NB4 (cell line): ENCODE measurements at regions not wholly inside any gene's neighbourhood (a gene's known extent, or its start where the extent isn't known, plus 50 kb on each side); places are given as distances from the start of the nearest gene placed in this dataset.
"Not testable (repeated sequence)": the region's sequence is repeated elsewhere in the genome, so short reads cannot be mapped to it uniquely, and the experiment has no call there.

Experiments
- DNase-seq: peaks from one replicate; pipeline ENCODE4 v3.0.0; 2010; ENCODE audit warnings: low read depth
- H3K4me3 ChIP-seq: one replicate; pipeline ENCODE4 v1.5.1; 2011; ENCODE audit warnings: mild to moderate bottlenecking, low read depth, low read length, moderate library complexity
- MYC ChIP-seq: IDR thresholded peaks from 2 replicates; pipeline ENCODE4 v1.6.1; 2011; ENCODE audit warnings: low read depth, low read length
- POLR2A ChIP-seq: IDR thresholded peaks from 2 replicates; pipeline ENCODE4 v1.6.1; 2011; ENCODE audit warnings: mild to moderate bottlenecking; ENCODE audit not compliant: insufficient read length; ENCODE audit errors: extremely low read depth
- TF ChIP-seq, protein P1 (sequence below): IDR thresholded peaks from 2 replicates; pipeline ENCODE4 v1.6.1; 2011; ENCODE audit warnings: low read depth, low read length
- TF ChIP-seq, protein P2 (sequence below): IDR thresholded peaks from one replicate; pipeline ENCODE4 v1.5.1; 2012; ENCODE audit warnings: low read depth, low read length

DNA sequence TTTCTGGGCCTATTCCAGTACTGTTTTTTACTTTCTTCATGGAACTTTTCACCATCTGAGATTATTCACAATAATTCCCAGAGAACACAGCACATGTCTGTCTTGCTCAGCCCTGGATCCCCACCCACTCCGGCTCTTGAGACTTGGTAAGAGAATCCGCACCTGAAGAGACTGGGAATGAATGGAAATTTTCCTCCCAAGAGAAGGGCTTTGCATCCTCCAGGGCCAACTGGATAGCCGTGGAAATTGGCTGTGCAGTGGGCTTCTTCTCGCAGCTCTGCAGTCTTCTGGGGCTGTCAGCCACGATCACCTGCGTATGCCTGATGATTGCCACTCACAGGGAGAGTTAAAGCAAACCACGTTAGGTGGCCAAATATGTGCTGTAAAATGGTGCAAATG lies 159.1 kb downstream of the THBS2 start:
- TF ChIP-seq MYC, result no peak
- TF ChIP-seq, protein P1, sequence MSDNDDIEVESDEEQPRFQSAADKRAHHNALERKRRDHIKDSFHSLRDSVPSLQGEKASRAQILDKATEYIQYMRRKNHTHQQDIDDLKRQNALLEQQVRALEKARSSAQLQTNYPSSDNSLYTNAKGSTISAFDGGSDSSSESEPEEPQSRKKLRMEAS, result no peak
- TF ChIP-seq, protein P2, sequence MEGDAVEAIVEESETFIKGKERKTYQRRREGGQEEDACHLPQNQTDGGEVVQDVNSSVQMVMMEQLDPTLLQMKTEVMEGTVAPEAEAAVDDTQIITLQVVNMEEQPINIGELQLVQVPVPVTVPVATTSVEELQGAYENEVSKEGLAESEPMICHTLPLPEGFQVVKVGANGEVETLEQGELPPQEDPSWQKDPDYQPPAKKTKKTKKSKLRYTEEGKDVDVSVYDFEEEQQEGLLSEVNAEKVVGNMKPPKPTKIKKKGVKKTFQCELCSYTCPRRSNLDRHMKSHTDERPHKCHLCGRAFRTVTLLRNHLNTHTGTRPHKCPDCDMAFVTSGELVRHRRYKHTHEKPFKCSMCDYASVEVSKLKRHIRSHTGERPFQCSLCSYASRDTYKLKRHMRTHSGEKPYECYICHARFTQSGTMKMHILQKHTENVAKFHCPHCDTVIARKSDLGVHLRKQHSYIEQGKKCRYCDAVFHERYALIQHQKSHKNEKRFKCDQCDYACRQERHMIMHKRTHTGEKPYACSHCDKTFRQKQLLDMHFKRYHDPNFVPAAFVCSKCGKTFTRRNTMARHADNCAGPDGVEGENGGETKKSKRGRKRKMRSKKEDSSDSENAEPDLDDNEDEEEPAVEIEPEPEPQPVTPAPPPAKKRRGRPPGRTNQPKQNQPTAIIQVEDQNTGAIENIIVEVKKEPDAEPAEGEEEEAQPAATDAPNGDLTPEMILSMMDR, result no peak
- no peak for TF ChIP-seq POLR2A
- H3K4me3 ChIP-seq, result no peak overlapping the region
- DNase-seq, result no peak

DNA sequence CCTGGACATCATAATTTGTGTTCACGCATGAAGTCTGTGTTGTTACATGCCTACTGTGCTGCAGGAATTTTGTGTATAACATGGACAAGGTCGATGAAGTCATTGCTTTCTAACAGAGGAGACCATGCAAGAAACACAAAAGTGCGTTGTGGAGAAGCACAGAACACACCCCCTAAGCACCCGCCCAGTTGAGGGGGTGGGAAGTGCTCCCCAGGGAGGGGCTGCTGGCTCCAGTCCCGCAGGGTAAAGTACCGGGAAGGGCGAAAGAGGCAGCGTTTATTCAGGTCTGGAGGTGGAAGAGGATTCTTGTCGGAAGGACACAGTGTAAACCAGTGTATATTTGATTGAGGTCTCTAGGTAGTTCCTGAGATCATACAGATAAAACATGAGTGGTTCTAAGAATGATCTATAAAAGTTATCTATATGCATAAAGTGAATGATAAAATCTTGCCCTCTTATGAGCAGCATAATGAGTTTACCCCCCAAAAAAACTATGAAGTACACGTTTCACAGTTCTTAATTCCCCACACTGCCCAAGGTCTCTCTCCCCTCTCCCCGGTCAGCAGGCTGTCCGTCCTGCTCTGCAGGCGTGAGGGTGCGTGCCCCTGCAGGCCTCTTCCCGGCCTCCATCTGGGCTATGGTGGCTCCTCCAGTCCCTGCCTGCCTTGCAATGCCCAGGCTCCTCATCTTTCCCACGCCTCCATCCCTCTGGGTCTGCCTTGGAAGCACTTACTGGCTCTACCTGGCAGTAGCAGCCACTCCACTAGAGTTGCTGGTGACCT lies 159.7 kb downstream of the THBS2 start:
- DNase-seq, result no peak
- H3K4me3 ChIP-seq, result no peak overlapping the region
- TF ChIP-seq POLR2A (no peak), MYC (no peak)
- TF ChIP-seq, protein P1, result no peak
- TF ChIP-seq, protein P2, result no peak

DNA sequence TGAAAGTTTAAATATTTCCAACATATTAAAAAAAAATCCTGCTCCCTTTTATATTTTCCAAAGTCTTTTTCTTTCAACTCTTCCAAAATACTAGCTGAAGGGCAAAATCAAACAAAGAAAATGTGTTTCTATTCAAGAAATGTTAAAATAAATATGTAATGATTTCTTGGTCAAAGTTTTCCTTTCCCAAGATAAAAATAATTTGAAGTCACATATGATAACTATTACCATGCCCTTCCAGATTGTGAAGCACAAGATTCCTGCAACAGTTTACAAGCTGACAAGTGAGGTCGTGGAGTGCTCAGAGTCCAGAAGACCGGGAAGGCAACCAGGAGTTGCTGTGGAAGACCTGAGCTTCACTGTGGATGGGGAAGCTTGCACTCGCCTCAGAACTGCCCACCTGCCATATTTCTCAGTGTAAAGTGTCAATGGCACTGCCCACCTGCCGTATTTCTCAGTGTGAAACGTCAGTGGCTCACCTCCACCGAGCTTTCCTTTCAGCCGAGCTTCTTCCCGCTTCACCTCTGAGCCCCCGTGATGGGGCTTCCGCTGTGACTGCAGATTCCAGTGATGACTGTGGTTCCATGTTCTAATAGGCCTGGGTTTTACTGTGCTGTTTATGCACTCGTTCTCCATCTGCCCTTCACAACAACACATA lies 160.5 kb downstream of the THBS2 start:
- no peak for DNase-seq
- TF ChIP-seq POLR2A, result no peak
- TF ChIP-seq, protein P1, result no peak
- no peak for TF ChIP-seq MYC
- TF ChIP-seq, protein P2, result no peak
- H3K4me3 ChIP-seq, result no peak overlapping the region

DNA sequence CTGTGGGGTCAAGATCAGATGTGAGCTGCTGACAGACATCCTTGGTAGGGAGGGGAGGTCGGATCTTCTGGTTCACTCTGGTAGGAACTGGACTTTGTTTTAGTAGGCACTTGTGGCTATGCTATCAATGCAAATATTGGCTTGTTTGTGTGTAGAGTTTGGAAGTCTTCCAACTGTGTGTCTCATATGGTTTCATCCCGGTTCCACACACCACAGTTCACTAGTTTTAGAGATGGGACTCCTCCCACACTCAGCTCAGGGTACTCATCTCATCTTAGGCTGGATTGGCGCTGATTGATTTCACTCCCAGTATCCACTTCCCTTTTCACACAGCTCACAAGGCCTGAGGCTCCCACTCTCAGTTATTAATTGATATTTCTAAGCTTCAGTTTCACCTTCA lies 161.3 kb downstream of the THBS2 start:
- no peak overlapping the region for H3K4me3 ChIP-seq
- TF ChIP-seq MYC (no peak), POLR2A (no peak)
- TF ChIP-seq, protein P1, result no peak
- TF ChIP-seq, protein P2, result no peak
- peak; percentile 24 for DNase-seq

DNA sequence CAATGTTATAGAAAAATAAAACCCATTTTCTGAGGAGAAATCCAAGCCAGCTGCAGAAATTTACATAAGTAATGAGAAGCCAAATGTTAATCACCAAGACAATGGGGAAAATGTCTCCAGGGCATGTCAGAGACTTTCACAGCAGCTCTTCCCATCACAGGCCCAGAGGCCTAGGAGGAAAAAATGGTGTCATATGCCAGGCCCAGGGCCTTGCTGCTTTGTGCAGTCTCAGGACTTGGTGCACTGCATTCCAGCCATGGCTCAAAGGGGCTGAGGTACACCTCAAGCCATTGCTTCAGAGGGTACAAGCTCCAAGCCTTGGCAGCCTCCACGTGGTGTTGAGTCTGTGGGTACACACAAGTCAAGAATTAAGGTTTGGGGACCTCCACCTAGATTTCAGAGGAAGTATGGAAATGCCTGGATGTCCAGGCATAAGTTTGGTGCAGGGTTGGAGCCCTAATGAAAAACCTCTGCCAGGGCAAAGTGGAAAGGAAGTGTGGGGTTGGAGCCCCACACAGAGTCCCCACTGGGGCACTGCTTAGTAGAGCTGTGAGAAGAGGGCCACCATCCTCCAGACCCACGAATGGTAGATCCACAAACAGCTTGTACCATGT lies 163.0 kb downstream of the THBS2 start:
- H3K4me3 ChIP-seq, result not testable (repeated sequence)

DNA sequence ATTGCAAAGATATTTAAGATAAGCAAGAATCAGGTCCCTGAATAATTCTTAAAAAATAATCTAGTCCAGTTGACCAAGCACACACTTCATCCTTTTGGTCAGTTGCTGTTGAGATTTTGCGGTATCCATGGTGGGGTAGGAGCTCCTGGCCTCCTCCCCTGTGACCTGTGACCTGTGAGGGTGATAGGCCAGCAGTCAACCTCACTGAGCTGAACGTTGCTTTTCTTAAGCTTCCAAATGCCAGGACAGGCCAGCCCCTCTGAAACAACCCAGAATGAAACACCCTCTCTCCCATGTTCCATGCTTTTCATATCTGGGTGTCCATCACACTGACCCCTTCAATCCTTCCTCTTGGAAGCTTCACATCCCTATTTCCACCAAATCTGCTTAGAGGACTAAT lies 164.9 kb downstream of the THBS2 start:
- no peak overlapping the region for H3K4me3 ChIP-seq
- no peak for DNase-seq
- TF ChIP-seq MYC (no peak), POLR2A (no peak)
- TF ChIP-seq, protein P2, result no peak
- TF ChIP-seq, protein P1, result no peak

More for the DNA sequence above, 163.0 kb downstream of the THBS2 start:
- DNase-seq, result not testable (repeated sequence)
